ENCODE measurements at regions not wholly inside any gene's neighbourhood (a gene's known extent, or its start where the extent isn't known, plus 50 kb on each side); places are given as distances from the start of the nearest gene placed in this dataset.

DNA sequence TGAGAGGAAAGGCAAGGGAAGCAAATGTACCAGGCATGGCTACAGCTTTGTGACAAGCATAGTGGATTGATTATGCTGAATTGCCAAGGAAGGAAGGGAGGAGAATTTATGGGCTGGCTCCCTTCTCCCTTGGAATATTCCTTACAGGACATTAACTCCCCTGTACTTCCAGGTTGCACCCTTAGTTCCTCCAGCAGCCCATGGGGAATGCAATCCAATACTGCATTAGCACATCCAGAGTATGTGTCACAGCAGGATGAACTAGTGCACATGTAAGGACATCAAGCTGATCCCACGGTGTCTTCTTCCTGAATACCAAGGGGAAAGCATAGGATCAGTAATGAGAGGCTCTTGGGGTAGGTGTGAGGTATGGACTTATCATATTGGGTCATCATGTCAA lies 390.7 kb upstream of the POU3F2 start:
- CTCF ChIA-PET: no interaction called here
- Mint-ChIP-seq H3K27ac (ENCODE audit: unreplicated experiment) (no peak overlapping the region), H3K4me3 (ENCODE audit: low read depth, unreplicated experiment) (no peak overlapping the region), H3K36me3 (ENCODE audit: insufficient read depth, unreplicated experiment) (no peaks in the 10 kb centered on the region), H3K27me3 (ENCODE audit: unreplicated experiment) (no peaks in the 10 kb centered on the region), H3K4me1 (ENCODE audit: low read depth, unreplicated experiment) (no peaks in the 10 kb centered on the region), H3K9me3 (ENCODE audit: low read depth, unreplicated experiment) (no peaks in the 10 kb centered on the region)
- BruUV-seq (replicated peaks): no TSS peak
- no peak for DNase-seq
- intact Hi-C loops (cut with micrococcal nuclease; ENCODE audit: unreplicated experiment): no loop called here
- TF ChIP-seq, protein P1, sequence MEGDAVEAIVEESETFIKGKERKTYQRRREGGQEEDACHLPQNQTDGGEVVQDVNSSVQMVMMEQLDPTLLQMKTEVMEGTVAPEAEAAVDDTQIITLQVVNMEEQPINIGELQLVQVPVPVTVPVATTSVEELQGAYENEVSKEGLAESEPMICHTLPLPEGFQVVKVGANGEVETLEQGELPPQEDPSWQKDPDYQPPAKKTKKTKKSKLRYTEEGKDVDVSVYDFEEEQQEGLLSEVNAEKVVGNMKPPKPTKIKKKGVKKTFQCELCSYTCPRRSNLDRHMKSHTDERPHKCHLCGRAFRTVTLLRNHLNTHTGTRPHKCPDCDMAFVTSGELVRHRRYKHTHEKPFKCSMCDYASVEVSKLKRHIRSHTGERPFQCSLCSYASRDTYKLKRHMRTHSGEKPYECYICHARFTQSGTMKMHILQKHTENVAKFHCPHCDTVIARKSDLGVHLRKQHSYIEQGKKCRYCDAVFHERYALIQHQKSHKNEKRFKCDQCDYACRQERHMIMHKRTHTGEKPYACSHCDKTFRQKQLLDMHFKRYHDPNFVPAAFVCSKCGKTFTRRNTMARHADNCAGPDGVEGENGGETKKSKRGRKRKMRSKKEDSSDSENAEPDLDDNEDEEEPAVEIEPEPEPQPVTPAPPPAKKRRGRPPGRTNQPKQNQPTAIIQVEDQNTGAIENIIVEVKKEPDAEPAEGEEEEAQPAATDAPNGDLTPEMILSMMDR (IDR thresholded peaks at IDR 0.05; ENCODE audit: unreplicated experiment): no peak

DNA sequence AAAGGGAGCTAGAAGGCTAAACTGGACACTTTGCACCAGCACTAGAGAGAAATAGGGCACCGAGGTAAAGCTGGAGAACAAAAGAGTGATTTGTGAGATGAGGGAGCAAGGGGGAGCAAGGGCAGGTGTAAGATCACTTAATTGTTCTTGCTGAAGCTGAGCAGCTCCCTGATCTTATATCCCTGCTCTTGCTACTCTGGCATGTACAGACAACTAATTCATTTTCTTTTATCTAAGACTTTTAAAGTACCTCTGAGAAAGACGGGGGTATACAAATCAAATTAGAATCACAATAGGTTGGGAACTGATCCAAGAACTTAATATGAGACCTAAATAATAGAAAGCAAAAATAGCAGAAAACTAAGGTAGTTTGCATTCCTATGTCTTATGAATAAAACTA lies 381.7 kb upstream of the POU3F2 start:
- CTCF ChIA-PET: no interaction called here
- Mint-ChIP-seq H3K4me3 (ENCODE audit: low read depth, unreplicated experiment) (no peak overlapping the region), H3K4me1 (ENCODE audit: low read depth, unreplicated experiment) (no peaks in the 10 kb centered on the region), H3K27ac (ENCODE audit: unreplicated experiment) (no peak overlapping the region), H3K27me3 (ENCODE audit: unreplicated experiment) (no peaks in the 10 kb centered on the region), H3K9me3 (ENCODE audit: low read depth, unreplicated experiment) (no peaks in the 10 kb centered on the region), H3K36me3 (ENCODE audit: insufficient read depth, unreplicated experiment) (no peaks in the 10 kb centered on the region)
- DNase-seq: no peak
- no TSS peak for BruUV-seq (replicated peaks)
- intact Hi-C loops (cut with micrococcal nuclease; ENCODE audit: unreplicated experiment): no loop called here
- TF ChIP-seq, protein P1 (IDR thresholded peaks at IDR 0.05; ENCODE audit: unreplicated experiment): no peak

DNA sequence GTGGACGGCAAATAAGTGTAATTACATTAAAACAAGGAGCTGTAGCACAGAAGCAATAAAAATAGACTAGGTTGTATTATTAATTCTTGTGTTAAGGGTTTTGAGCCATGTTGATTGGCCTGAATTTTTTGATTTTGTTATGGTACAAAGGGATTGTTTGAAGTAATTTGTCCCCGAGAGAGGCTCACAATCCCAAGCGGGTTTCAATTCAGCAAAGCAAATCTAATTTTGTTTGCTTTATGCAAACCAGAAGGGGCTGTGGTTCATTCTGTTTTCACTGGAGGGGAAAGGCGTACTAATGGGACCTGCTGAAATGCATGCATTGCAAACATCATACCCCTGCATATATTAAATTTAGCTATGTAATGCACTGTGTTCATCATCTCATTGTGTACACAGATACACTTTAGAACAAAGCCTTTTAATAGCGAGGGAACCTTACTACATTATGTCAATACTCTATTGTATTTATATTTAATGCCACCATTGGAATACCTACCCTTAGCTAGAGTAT lies 379.5 kb upstream of the POU3F2 start:
- BruUV-seq (replicated peaks): no TSS peak
- intact Hi-C loops (cut with micrococcal nuclease; ENCODE audit: unreplicated experiment): no loop called here
- Mint-ChIP-seq H3K9me3 (ENCODE audit: low read depth, unreplicated experiment) (no peaks in the 10 kb centered on the region), H3K4me3 (ENCODE audit: low read depth, unreplicated experiment) (no peak overlapping the region), H3K4me1 (ENCODE audit: low read depth, unreplicated experiment) (no peaks in the 10 kb centered on the region), H3K27me3 (ENCODE audit: unreplicated experiment) (no peaks in the 10 kb centered on the region), H3K36me3 (ENCODE audit: insufficient read depth, unreplicated experiment) (no peaks in the 10 kb centered on the region), H3K27ac (ENCODE audit: unreplicated experiment) (no peak overlapping the region)
- TF ChIP-seq, protein P1 (IDR thresholded peaks at IDR 0.05; ENCODE audit: unreplicated experiment): no peak
- CTCF ChIA-PET: no interaction called here
- no peak for DNase-seq

DNA sequence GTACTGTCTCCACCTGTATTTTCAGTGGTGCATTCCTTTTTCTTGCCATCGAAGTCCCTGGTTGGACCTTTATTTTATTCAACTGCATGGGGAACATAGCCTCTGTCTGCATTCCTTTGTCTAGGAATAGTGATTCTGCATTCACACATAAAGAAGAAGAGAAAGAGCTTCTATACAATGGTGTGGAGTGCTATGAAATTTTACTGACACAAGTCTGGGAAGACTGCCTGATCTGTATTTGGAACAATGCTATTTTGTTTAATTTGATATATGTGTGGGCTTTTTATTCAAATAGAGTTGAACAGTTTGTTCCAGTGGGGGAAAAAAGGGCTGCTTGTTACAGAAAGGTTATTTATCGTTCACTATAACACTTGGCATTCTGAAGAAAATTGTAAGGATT lies 375.7 kb upstream of the POU3F2 start:
- CTCF ChIA-PET: no interaction called here
- no peaks in the 10 kb centered on the region for H3K36me3 Mint-ChIP-seq (ENCODE audit: insufficient read depth, unreplicated experiment)
- H3K4me1 Mint-ChIP-seq (ENCODE audit: low read depth, unreplicated experiment): no peaks in the 10 kb centered on the region
- no peak overlapping the region for H3K27ac Mint-ChIP-seq (ENCODE audit: unreplicated experiment)
- no TSS peak for BruUV-seq (replicated peaks)
- TF ChIP-seq, protein P1 (IDR thresholded peaks at IDR 0.05; ENCODE audit: unreplicated experiment): no peak
- H3K9me3 Mint-ChIP-seq (ENCODE audit: low read depth, unreplicated experiment): no peaks in the 10 kb centered on the region
- intact Hi-C loops (cut with micrococcal nuclease; ENCODE audit: unreplicated experiment): no loop called here
- DNase-seq: no peak
- no peak overlapping the region for H3K4me3 Mint-ChIP-seq (ENCODE audit: low read depth, unreplicated experiment)
- H3K27me3 Mint-ChIP-seq (ENCODE audit: unreplicated experiment): no peaks in the 10 kb centered on the region

Data from Calu3 (cell line).